Natural killer cell (primary cell): ENCODE measurements at regions not wholly inside any gene's neighbourhood (a gene's known extent, or its start where the extent isn't known, plus 50 kb on each side); places are given as distances from the start of the nearest gene placed in this dataset.
"Not testable (repeated sequence)": the region's sequence is repeated elsewhere in the genome, so short reads cannot be mapped to it uniquely, and the experiment has no call there.

ENCODE experiments used
- ATAC-seq, 3 donors: fragments of 150-1000 bp in 2 of 3; fragments of 200-7000 bp in 1 of 3; cut with Tn5 transposase; 1 replicate in 1 of 3; 2 replicates in 2 of 3; pipeline ENCODE4 v1.10.0; 2021; ENCODE audit warnings: mild to moderate bottlenecking in 2 of 3, moderate library complexity in 2 of 3
- DNase-seq, 2 donors: peaks; one replicate each; pipeline versions ENCODE4 v3.0.0 to v3.0.0-alpha.2; 2013 to 2021; ENCODE audit warnings: mixed read lengths in 1 of 2
- H3K27ac ChIP-seq: one replicate; pipeline ENCODE4 v1.5.1; 2013; ENCODE audit warnings: mild to moderate bottlenecking, low read length
- H3K27me3 ChIP-seq: one replicate; pipeline ENCODE4 v1.6.1; 2013; ENCODE audit warnings: low read length; ENCODE audit not compliant: control insufficient read depth, insufficient read depth
- H3K36me3 ChIP-seq: one replicate; pipeline ENCODE4 v1.6.1; 2013; ENCODE audit warnings: low read length; ENCODE audit not compliant: control insufficient read depth, insufficient read depth
- H3K4me1 ChIP-seq: one replicate; pipeline ENCODE4 v1.6.1; 2013; ENCODE audit warnings: low read length; ENCODE audit not compliant: control insufficient read depth, insufficient read depth
- H3K4me3 ChIP-seq: one replicate; pipeline ENCODE4 v1.5.1; 2013; ENCODE audit warnings: low read length
- H3K9me3 ChIP-seq: one replicate; pipeline ENCODE4 v1.6.1; 2013; ENCODE audit warnings: low read length; ENCODE audit not compliant: control insufficient read depth, insufficient read depth
- H3K27ac Mint-ChIP-seq, 2 donors: one replicate each; pipeline ENCODE4 v1.8.0; 2022; ENCODE audit warnings: mild to moderate bottlenecking in 2 of 2, mixed read lengths in 2 of 2, moderate library complexity in 1 of 2
- H3K27me3 Mint-ChIP-seq, 2 donors: one replicate each; pipeline ENCODE4 v1.8.0; 2022; ENCODE audit warnings: low read depth in 2 of 2, mixed read lengths in 2 of 2
- H3K36me3 Mint-ChIP-seq: one replicate; pipeline ENCODE4 v1.8.0; 2022; ENCODE audit warnings: mixed read lengths
- H3K4me1 Mint-ChIP-seq, 2 donors: one replicate each; pipeline ENCODE4 v1.8.0; 2022; ENCODE audit warnings: mixed read lengths in 2 of 2
- H3K4me3 Mint-ChIP-seq: one replicate; pipeline ENCODE4 v1.8.0; 2022; ENCODE audit warnings: mild to moderate bottlenecking, moderate library complexity, mixed read lengths
- H3K9me3 Mint-ChIP-seq, 2 donors: one replicate each; pipeline ENCODE4 v1.8.0; 2022; ENCODE audit warnings: mixed read lengths in 2 of 2
- WGBS: methylation state at CpG from one replicate; pipeline ENCODE4 v1.1.7; 2013; ENCODE audit warnings: missing lambda C conversion rate; ENCODE audit not compliant: insufficient coverage; 5-methylcytosine and 5-hydroxymethylcytosine counted together
- intact Hi-C: fragments of 100-400 bp; cut with micrococcal nuclease; formaldehyde crosslinking; loops from one replicate; pipeline ENCODE4 v1.14.2; 2022
- TF ChIP-seq, protein P1 (sequence below): fragments of 200-600 bp; IDR thresholded peaks from one replicate; pipeline ENCODE4 v1.8.0; 2022; ENCODE audit warnings: antibody characterized with exemption

DNA sequence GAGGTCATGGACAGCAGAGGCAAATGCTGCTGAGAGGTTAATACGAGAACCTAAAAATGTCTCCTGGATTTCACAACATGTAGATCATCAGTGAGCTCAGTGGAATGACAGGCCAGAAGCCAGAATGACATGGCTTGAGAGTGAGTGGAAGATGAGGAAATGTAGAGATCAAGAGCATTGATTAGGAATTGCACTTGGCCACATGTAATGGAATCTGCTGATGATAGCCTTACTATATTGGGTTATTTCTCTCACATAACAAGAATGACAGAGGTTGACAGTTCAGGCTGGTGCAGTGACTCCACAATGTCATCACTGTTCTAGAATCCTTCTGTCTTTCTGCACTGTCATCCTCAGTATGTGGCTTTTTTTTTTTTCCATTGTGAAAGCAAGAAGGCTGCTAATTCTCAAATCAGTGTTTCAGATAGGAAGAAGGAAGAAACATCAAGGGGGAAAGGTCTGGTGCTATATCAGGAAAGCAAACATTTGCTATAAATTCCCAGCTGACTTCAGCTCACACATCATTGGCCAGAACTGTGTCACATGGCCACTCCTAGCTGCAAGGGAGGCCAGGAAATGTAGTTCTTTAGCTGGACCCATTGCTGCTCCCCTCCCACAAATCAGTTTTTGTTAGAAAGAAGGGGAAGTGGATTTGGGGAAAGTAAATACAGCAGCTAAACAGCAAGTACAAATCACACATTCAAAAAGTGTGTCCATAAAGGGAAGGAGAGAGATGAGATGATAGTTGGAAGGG is 127.2 kb downstream of the FAM161A start:
- H3K4me3 ChIP-seq = no peak overlapping the region
- TF ChIP-seq, protein P1, sequence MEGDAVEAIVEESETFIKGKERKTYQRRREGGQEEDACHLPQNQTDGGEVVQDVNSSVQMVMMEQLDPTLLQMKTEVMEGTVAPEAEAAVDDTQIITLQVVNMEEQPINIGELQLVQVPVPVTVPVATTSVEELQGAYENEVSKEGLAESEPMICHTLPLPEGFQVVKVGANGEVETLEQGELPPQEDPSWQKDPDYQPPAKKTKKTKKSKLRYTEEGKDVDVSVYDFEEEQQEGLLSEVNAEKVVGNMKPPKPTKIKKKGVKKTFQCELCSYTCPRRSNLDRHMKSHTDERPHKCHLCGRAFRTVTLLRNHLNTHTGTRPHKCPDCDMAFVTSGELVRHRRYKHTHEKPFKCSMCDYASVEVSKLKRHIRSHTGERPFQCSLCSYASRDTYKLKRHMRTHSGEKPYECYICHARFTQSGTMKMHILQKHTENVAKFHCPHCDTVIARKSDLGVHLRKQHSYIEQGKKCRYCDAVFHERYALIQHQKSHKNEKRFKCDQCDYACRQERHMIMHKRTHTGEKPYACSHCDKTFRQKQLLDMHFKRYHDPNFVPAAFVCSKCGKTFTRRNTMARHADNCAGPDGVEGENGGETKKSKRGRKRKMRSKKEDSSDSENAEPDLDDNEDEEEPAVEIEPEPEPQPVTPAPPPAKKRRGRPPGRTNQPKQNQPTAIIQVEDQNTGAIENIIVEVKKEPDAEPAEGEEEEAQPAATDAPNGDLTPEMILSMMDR = no peak
- no peaks in the 10 kb centered on the region for H3K36me3 ChIP-seq

DNA sequence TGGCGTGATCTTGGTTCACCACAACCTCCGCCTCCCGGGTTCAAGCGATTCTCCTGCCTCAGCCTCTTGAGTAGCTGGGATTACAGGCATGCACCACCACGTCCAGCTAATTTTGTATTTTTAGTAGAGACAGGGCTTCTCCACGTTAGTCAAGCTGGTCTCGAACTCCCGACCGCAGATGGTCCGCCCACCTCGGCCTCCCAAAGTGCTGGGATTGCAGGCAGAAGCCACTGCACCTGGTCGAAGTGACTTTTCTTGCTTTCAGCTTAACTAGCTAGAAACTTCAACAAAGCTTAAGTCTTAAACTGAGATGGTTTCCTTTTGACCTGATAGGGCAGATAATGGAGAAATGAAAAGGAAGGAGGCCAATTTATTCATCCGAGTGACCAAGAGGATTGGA is 130.5 kb downstream of the FAM161A start:
- 96% methylated on average over 13 of the region's 13 CpGs for WGBS
- H3K36me3 Mint-ChIP-seq, H3K27ac Mint-ChIP-seq, H3K4me3 ChIP-seq, H3K27ac ChIP-seq, H3K4me1 ChIP-seq, intact Hi-C loops, H3K4me3 Mint-ChIP-seq, H3K27me3 ChIP-seq, H3K9me3 Mint-ChIP-seq, H3K9me3 ChIP-seq, DNase-seq, ATAC-seq, H3K36me3 ChIP-seq, H3K4me1 Mint-ChIP-seq: not testable (repeated sequence)
- peaks cover 9 to 12% of the 10 kb centered on the region in 2 donors for H3K27me3 Mint-ChIP-seq

More for the DNA sequence above, 127.2 kb downstream of the FAM161A start:
- Mint-ChIP-seq H3K27me3 (peaks cover 11 to 14% of the 10 kb centered on the region in 2 donors), H3K4me3 (no peak overlapping the region), H3K9me3 (peaks cover 6% of the 10 kb centered on the region in 2 donors), H3K27ac (no peak overlapping the region), H3K4me1 (no peaks in the 10 kb centered on the region), H3K36me3 (peaks cover 5% of the 10 kb centered on the region)
- ATAC-seq (no peak), DNase-seq (no peak)
- Histone ChIP-seq H3K27ac (no peak overlapping the region), H3K4me1 (no peaks in the 10 kb centered on the region), H3K9me3 (peaks cover 4% of the 10 kb centered on the region), H3K27me3 (peaks cover 3% of the 10 kb centered on the region)
- 94% methylated on average over 1 of the region's 1 CpG for WGBS
- intact Hi-C loops = no loop called here

DNA sequence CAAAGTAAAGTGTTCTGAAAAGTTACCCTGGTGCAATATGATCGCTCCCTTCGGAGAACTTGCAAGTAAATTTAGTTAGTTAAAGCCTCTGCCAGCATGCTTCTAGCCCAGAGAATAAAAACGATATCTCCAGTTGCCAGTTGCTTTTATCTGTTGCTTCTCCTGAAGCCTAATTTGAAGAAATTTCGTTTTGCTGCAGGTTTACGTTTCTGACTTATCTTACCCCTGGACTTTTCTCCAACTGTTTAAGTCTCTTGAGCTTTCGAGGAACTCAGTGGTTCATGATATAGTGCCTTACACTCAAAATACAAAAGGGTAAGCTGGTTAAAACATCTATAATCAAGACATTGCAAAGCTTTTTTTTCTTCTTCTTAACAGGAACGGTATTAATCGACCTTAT is 131.1 kb downstream of the FAM161A start:
- no peak for DNase-seq
- Histone ChIP-seq H3K9me3 (peaks cover 4% of the 10 kb centered on the region), H3K36me3 (no peaks in the 10 kb centered on the region), H3K4me1 (no peaks in the 10 kb centered on the region), H3K4me3 (no peak overlapping the region), H3K27me3 (peaks cover 2% of the 10 kb centered on the region), H3K27ac (no peak overlapping the region)
- H3K4me1 Mint-ChIP-seq = no peaks in the 10 kb centered on the region
- H3K9me3 Mint-ChIP-seq = peaks cover 6% of the 10 kb centered on the region in 2 donors
- H3K36me3 Mint-ChIP-seq = peaks cover 5% of the 10 kb centered on the region
- H3K27me3 Mint-ChIP-seq = peaks cover 3 to 12% of the 10 kb centered on the region in 2 donors
- TF ChIP-seq, protein P1 = no peak
- H3K27ac Mint-ChIP-seq = no peak overlapping the region
- ATAC-seq = no peak
- no peak overlapping the region for H3K4me3 Mint-ChIP-seq
- intact Hi-C loops = no loop called here
- WGBS = 90% methylated on average over 6 of the region's 8 CpGs

DNA sequence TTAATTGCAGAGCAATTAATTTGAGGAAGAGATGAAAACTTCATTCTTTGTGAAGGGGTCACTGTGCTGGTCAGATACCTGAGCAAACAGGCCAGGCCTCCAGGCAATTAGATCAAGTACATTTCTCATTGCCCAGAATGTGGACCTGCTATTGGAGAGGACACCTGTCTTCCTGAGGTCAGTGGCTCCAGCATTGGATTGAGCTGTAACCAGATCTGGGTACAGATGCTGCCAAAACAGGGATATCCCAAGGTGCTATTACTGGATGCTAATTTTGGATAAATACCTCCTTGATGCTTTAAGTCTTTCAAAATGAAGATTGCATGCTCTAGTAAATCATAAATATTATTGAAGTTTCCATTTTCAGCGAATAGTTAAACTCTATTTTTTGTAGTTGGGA is 131.5 kb downstream of the FAM161A start:
- TF ChIP-seq, protein P1 = no peak
- Mint-ChIP-seq H3K27ac (no peak overlapping the region), H3K4me1 (no peaks in the 10 kb centered on the region)

More for the DNA sequence above, 131.5 kb downstream of the FAM161A start:
- no peak overlapping the region for H3K4me3 Mint-ChIP-seq
- ATAC-seq (no peak), DNase-seq (no peak)
- Histone ChIP-seq H3K9me3 (peaks cover 4% of the 10 kb centered on the region), H3K4me1 (no peaks in the 10 kb centered on the region), H3K4me3 (no peak overlapping the region), H3K36me3 (no peaks in the 10 kb centered on the region), H3K27me3 (no peaks in the 10 kb centered on the region), H3K27ac (no peak overlapping the region)
- intact Hi-C loops = no loop called here
- peaks cover 5% of the 10 kb centered on the region for H3K36me3 Mint-ChIP-seq
- H3K9me3 Mint-ChIP-seq = peaks cover 6% of the 10 kb centered on the region in 2 donors
- WGBS = 82% methylated on average over 1 of the region's 1 CpG
- peaks cover 0 to 12% of the 10 kb centered on the region in 2 donors for H3K27me3 Mint-ChIP-seq
